ENCODE measurements at regions not wholly inside any gene's neighbourhood (a gene's known extent, or its start where the extent isn't known, plus 50 kb on each side); places are given as distances from the start of the nearest gene placed in this dataset.

DNA sequence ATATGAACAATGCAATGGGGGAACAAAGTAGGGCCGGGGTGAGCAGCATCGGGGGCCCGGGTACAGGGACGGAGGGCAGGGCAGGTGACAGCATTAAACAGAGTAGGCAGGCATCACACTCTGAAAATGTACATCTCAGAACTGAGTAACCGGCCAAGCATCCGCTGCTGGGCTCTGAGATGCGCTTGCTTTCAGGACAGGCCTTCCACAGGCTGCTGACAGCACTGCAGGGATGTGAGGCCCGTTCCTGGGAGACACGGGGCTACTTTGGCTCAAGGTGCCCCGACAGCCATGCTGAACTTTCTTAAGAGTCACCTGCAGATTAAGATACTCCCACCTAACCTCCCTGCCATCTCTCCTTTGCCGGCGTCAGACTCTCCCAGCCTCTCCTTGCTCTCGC lies 64.3 kb upstream of the FGFR2 start:
- intact Hi-C loops (cut with DNase I; ENCODE audit: low total_unique reads) = no loop called here
- 80 to 90% (median 88%) methylated on average over 13 of the region's 13 CpGs for WGBS, 5 donors
- H3K36me3 ChIP-seq = no peaks in the 10 kb centered on the region
- H3K27me3 ChIP-seq (replicated peaks in 1 of 7) = peaks cover 0 to 3% (median 0%) of the 10 kb centered on the region in 7 donors
- H3K9me3 ChIP-seq = peaks cover 0 to 10% (median 0%) of the 10 kb centered on the region in 8 donors
- no peak for DNase-seq
- no peak overlapping the region for H3K4me3 ChIP-seq
- no peak overlapping the region for H3K27ac ChIP-seq
- H3K4me1 ChIP-seq = no peaks in the 10 kb centered on the region
- TF ChIP-seq, protein P1, sequence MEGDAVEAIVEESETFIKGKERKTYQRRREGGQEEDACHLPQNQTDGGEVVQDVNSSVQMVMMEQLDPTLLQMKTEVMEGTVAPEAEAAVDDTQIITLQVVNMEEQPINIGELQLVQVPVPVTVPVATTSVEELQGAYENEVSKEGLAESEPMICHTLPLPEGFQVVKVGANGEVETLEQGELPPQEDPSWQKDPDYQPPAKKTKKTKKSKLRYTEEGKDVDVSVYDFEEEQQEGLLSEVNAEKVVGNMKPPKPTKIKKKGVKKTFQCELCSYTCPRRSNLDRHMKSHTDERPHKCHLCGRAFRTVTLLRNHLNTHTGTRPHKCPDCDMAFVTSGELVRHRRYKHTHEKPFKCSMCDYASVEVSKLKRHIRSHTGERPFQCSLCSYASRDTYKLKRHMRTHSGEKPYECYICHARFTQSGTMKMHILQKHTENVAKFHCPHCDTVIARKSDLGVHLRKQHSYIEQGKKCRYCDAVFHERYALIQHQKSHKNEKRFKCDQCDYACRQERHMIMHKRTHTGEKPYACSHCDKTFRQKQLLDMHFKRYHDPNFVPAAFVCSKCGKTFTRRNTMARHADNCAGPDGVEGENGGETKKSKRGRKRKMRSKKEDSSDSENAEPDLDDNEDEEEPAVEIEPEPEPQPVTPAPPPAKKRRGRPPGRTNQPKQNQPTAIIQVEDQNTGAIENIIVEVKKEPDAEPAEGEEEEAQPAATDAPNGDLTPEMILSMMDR (IDR thresholded peaks at IDR 0.05 in 8 of 11, conservative IDR thresholded peaks at IDR 0.05 in 3 of 11) = no peak
- TF ChIP-seq POLR2AphosphoS5 (IDR thresholded peaks at IDR 0.05) (no peak), POLR2A (IDR thresholded peaks at IDR 0.05) (no peak)

- WGBS, 5 donors = 81 to 94% (median 87%) methylated on average over 13 to 14 of the region's 14 CpGs
- no peak for DNase-seq
- H3K27ac ChIP-seq = no peak overlapping the region
- H3K36me3 ChIP-seq = no peaks in the 10 kb centered on the region
- intact Hi-C loops (cut with DNase I; ENCODE audit: low total_unique reads) = no loop called here
- no peak for TF ChIP-seq POLR2A (IDR thresholded peaks at IDR 0.05)
- TF ChIP-seq, protein P1 (IDR thresholded peaks at IDR 0.05 in 8 of 11, conservative IDR thresholded peaks at IDR 0.05 in 3 of 11) = no peak
- TF ChIP-seq POLR2AphosphoS5 (IDR thresholded peaks at IDR 0.05) = no peak
- H3K4me3 ChIP-seq = no peak overlapping the region
- no peaks in the 10 kb centered on the region for H3K4me1 ChIP-seq
- H3K9me3 ChIP-seq = peaks cover 0 to 10% (median 0%) of the 10 kb centered on the region in 8 donors
- H3K27me3 ChIP-seq (replicated peaks in 1 of 7) = peaks cover 0 to 1% (median 0%) of the 10 kb centered on the region in 7 donors
These were observed 63.2 kb upstream of the FGFR2 start for GRCh38 chr10:121661451-121661851.

DNA sequence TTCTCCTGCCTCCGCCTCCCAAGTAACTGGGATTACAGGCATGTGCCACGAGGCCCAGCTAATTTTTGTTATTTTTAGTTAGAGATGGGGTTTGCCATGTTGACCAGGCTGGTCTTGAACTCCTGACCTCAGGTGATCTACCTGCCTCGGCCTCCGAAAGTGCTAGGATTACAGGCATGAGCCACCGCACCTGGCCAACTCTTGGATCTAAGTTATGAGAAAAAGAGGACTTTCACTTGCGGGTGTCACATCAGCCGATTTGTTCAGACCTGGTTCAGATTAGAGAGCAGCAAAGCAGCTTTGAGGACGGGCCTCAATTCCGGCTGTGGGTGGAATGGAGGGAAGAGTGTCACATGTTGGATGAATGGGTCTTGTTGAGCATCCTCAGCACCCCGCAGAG lies 61.0 kb upstream of the FGFR2 start:
- 83 to 89% (median 85%) methylated on average over 10 of the region's 10 CpGs for WGBS, 5 donors
- intact Hi-C loops (cut with DNase I; ENCODE audit: low total_unique reads) = no loop called here
- Histone ChIP-seq H3K27me3 (replicated peaks in 1 of 7) (no peaks in the 10 kb centered on the region), H3K4me1 (no peaks in the 10 kb centered on the region), H3K4me3 (no peak overlapping the region), H3K9me3 (no peaks in the 10 kb centered on the region), H3K27ac (no peak overlapping the region), H3K36me3 (no peaks in the 10 kb centered on the region)
- no peak for DNase-seq
- TF ChIP-seq POLR2A (IDR thresholded peaks at IDR 0.05) (no peak), POLR2AphosphoS5 (IDR thresholded peaks at IDR 0.05) (no peak)
- TF ChIP-seq, protein P1 (IDR thresholded peaks at IDR 0.05 in 8 of 11, conservative IDR thresholded peaks at IDR 0.05 in 3 of 11) = no peak

GRCh38 chr10:121658611-121659010 lies 60.4 kb upstream of the FGFR2 start:
- Histone ChIP-seq H3K9me3 (no peaks in the 10 kb centered on the region), H3K4me3 (no peak overlapping the region), H3K36me3 (no peaks in the 10 kb centered on the region), H3K27me3 (replicated peaks in 1 of 7) (no peaks in the 10 kb centered on the region), H3K4me1 (no peaks in the 10 kb centered on the region), H3K27ac (no peak overlapping the region)
- DNase-seq = no peak
- TF ChIP-seq POLR2A (IDR thresholded peaks at IDR 0.05) (no peak), POLR2AphosphoS5 (IDR thresholded peaks at IDR 0.05) (no peak)
- TF ChIP-seq, protein P1 (IDR thresholded peaks at IDR 0.05 in 8 of 11, conservative IDR thresholded peaks at IDR 0.05 in 3 of 11) = no peak
- 85 to 95% (median 91%) methylated on average over 3 of the region's 3 CpGs for WGBS, 5 donors
- intact Hi-C loops (cut with DNase I; ENCODE audit: low total_unique reads) = no loop called here

Measured in spleen (tissue), 11 donors.